CD4-positive, alpha-beta T cell (primary cell): ENCODE measurements at regions not wholly inside any gene's neighbourhood (a gene's known extent, or its start where the extent isn't known, plus 50 kb on each side); places are given as distances from the start of the nearest gene placed in this dataset.
A peak's percentile ranks its signal among the peaks of the same experiment; 100 is the strongest.

Experiments
- ATAC-seq: fragments of 200-7000 bp; cut with Tn5 transposase; one replicate; pipeline ENCODE4 v1.10.0; 2022; ENCODE audit warnings: mild to moderate bottlenecking; ENCODE audit not compliant: poor library complexity
- CTCF ChIA-PET: fragments of 350-600 bp; sonication (Branson Sonifier 250); formaldehyde crosslinking; loops from one replicate; lab custom pipeline; 2021; ENCODE audit warnings: antibody characterized with exemption, inconsistent platforms; lab: Charles Lee
- POLR2A ChIA-PET: fragments of 350-600 bp; sonication (Branson Sonifier 250); formaldehyde crosslinking; loops from one replicate; lab custom pipeline; 2021; ENCODE audit warnings: antibody characterized with exemption, inconsistent platforms; lab: Charles Lee
- DNase-seq, 14 experiments: peaks; one replicate each; pipeline ENCODE4 v3.0.0-alpha.2; 2013 to 2020; ENCODE audit warnings: mixed read lengths in 2 of 14
- H3K27ac ChIP-seq, 2 donors: one replicate each; pipeline versions ENCODE4 v1.5.1 to v1.7.0; 2013; ENCODE audit warnings: low read length in 2 of 2, low read depth in 1 of 2, mild to moderate bottlenecking in 1 of 2
- H3K27me3 ChIP-seq, 2 experiments: 1 replicate in 1 of 2; 2 replicates in 1 of 2; pipeline versions ENCODE4 v1.6.1 to v1.7.0; 2013; ENCODE audit warnings: low read length in 2 of 2, control low read depth in 1 of 2, mild to moderate bottlenecking in 1 of 2, moderate library complexity in 1 of 2; ENCODE audit not compliant: insufficient read depth in 2 of 2, control insufficient read depth in 1 of 2
- H3K36me3 ChIP-seq: one replicate; pipeline ENCODE4 v1.6.1; 2013; ENCODE audit warnings: low read length, control low read depth; ENCODE audit not compliant: insufficient read depth
- H3K4me1 ChIP-seq: one replicate; pipeline ENCODE4 v1.6.1; 2013; ENCODE audit warnings: low read length, control low read depth; ENCODE audit not compliant: insufficient read depth
- H3K4me3 ChIP-seq: one replicate; pipeline ENCODE4 v1.5.1; 2013; ENCODE audit warnings: mild to moderate bottlenecking, low read length, moderate library complexity
- H3K9me3 ChIP-seq, 2 experiments: 1 replicate in 1 of 2; 2 replicates in 1 of 2; pipeline versions ENCODE4 v1.6.1 to v1.7.0; 2013; ENCODE audit warnings: low read length in 2 of 2, mild to moderate bottlenecking in 2 of 2, control low read depth in 1 of 2, moderate library complexity in 1 of 2; ENCODE audit not compliant: control insufficient read depth in 1 of 2, insufficient read depth in 1 of 2
- H3K27ac Mint-ChIP-seq: one replicate; pipeline ENCODE4 v1.8.0; 2020; ENCODE audit warnings: mixed read lengths
- H3K27me3 Mint-ChIP-seq: one replicate; pipeline ENCODE4 v1.8.0; 2021; ENCODE audit warnings: mixed read lengths
- H3K36me3 Mint-ChIP-seq: one replicate; pipeline ENCODE4 v1.8.0; 2021; ENCODE audit warnings: low read depth, mixed read lengths
- H3K4me1 Mint-ChIP-seq: one replicate; pipeline ENCODE4 v1.8.0; 2021; ENCODE audit warnings: low read depth, mixed read lengths
- H3K4me3 Mint-ChIP-seq: one replicate; pipeline ENCODE4 v1.8.0; 2020; ENCODE audit warnings: mild to moderate bottlenecking, mixed read lengths
- H3K9me3 Mint-ChIP-seq: one replicate; pipeline ENCODE4 v1.8.0; 2020; ENCODE audit warnings: mixed read lengths
- CTCF ChIP-seq: fragments of 200-600 bp; IDR thresholded peaks from one replicate; pipeline ENCODE4 v1.8.0; 2022; ENCODE audit warnings: antibody characterized with exemption, mild to moderate bottlenecking
- intact Hi-C, 2 experiments: fragments of 100-400 bp; cut with DNase I in 1 of 2; cut with micrococcal nuclease in 1 of 2; formaldehyde crosslinking; loops; one replicate each; pipeline versions ENCODE4 v1.15.1 to v1.9.0; 2023 to 2025; cut with DNase I, micrococcal nuclease

- Mint-ChIP-seq H3K4me3 (no peak overlapping the region), H3K9me3 (no peaks in the 10 kb centered on the region), H3K36me3 (no peaks in the 10 kb centered on the region), H3K27ac (no peak overlapping the region), H3K4me1 (no peaks in the 10 kb centered on the region), H3K27me3 (peaks cover 26% of the 10 kb centered on the region)
- Histone ChIP-seq H3K4me1 (no peaks in the 10 kb centered on the region), H3K27ac (no peak overlapping the region), H3K4me3 (no peak overlapping the region), H3K27me3 (peaks cover 14 to 20% of the 10 kb centered on the region in 2 experiments), H3K36me3 (no peaks in the 10 kb centered on the region), H3K9me3 (peaks cover 0 to 6% of the 10 kb centered on the region in 2 experiments)
- TF ChIP-seq CTCF = no peak
- ChIA-PET POLR2A (no interaction called here), CTCF (no interaction called here)
- no peak for ATAC-seq
- peak in 2 of 14 experiments; percentile 9 to 49 for DNase-seq
- intact Hi-C loops = no loop called here
These were observed 115.0 kb upstream of the TMPRSS2 start for GRCh38 chr21:41622831-41623548.

GRCh38 chr21:41622201-41622600, 114.2 kb upstream of the TMPRSS2 start:
- Histone ChIP-seq H3K9me3 (peaks cover 0 to 6% of the 10 kb centered on the region in 2 experiments), H3K27me3 (peaks cover 14 to 20% of the 10 kb centered on the region in 2 experiments), H3K4me3 (no peak overlapping the region), H3K36me3 (no peaks in the 10 kb centered on the region), H3K27ac (no peak overlapping the region), H3K4me1 (no peaks in the 10 kb centered on the region)
- Mint-ChIP-seq H3K36me3 (no peaks in the 10 kb centered on the region), H3K9me3 (no peaks in the 10 kb centered on the region), H3K27ac (no peak overlapping the region), H3K27me3 (peaks cover 26% of the 10 kb centered on the region), H3K4me3 (no peak overlapping the region), H3K4me1 (no peaks in the 10 kb centered on the region)
- intact Hi-C loops = no loop called here
- DNase-seq (no peak), ATAC-seq (no peak)
- CTCF ChIA-PET = no interaction called here
- POLR2A ChIA-PET = no interaction called here
- TF ChIP-seq CTCF = no peak

- ATAC-seq (no peak), DNase-seq (no peak)
- Histone ChIP-seq H3K9me3 (peaks cover 0 to 6% of the 10 kb centered on the region in 2 experiments), H3K27ac (no peak overlapping the region), H3K36me3 (no peaks in the 10 kb centered on the region), H3K27me3 (peaks cover 10 to 20% of the 10 kb centered on the region in 2 experiments), H3K4me1 (no peaks in the 10 kb centered on the region), H3K4me3 (no peak overlapping the region)
- no peak for TF ChIP-seq CTCF
- H3K9me3 Mint-ChIP-seq = no peaks in the 10 kb centered on the region
- no peak overlapping the region for H3K4me3 Mint-ChIP-seq
- POLR2A ChIA-PET = no interaction called here
- CTCF ChIA-PET = no interaction called here
- H3K36me3 Mint-ChIP-seq = no peaks in the 10 kb centered on the region
- no peak overlapping the region for H3K27ac Mint-ChIP-seq
- H3K27me3 Mint-ChIP-seq = peaks cover 26% of the 10 kb centered on the region
- no peaks in the 10 kb centered on the region for H3K4me1 Mint-ChIP-seq
- intact Hi-C loops = no loop called here
These were observed 113.6 kb upstream of the TMPRSS2 start for GRCh38 chr21:41621513-41621912.
